HCT116 (cell line): ENCODE measurements at regions not wholly inside any gene's neighbourhood (a gene's known extent, or its start where the extent isn't known, plus 50 kb on each side); places are given as distances from the start of the nearest gene placed in this dataset.

Source experiments
- EZH2 ChIP-seq: fragments of 200-600 bp; sonication (generic); IDR thresholded peaks from 2 replicates; pipeline ENCODE4 v1.6.1; 2017; ENCODE audit warnings: antibody characterized with exemption, mixed run types
- EZH2phosphoT487 ChIP-seq: fragments of 200-600 bp; IDR thresholded peaks from 2 replicates; pipeline ENCODE4 v1.6.1; 2018; ENCODE audit warnings: antibody characterized with exemption, borderline replicate concordance
- MAX ChIP-seq: IDR thresholded peaks from 2 replicates; pipeline ENCODE4 v1.6.1; 2012
- POLR2A ChIP-seq: IDR thresholded peaks from 2 replicates; pipeline ENCODE4 v1.7.0; 2011; ENCODE audit warnings: borderline replicate concordance; ENCODE audit not compliant: insufficient read depth, insufficient read length; ENCODE audit errors: extremely low read depth
- SP1 ChIP-seq: IDR thresholded peaks from 2 replicates; pipeline ENCODE4 v1.6.1; 2012; ENCODE audit warnings: low read depth
- TCF7L2 ChIP-seq: IDR thresholded peaks from 2 replicates; pipeline ENCODE4 v1.7.0; 2011; ENCODE audit warnings: borderline replicate concordance, inconsistent platforms; ENCODE audit not compliant: insufficient read depth, insufficient read length; ENCODE audit errors: extremely low read depth
- ZNF274 ChIP-seq: fragments of 200-500 bp; sonication (Bioruptor generic); IDR thresholded peaks from 2 replicates; pipeline ENCODE4 v1.6.1; 2014; ENCODE audit warnings: mild to moderate bottlenecking, low read depth, low read length, inconsistent platforms
- TF ChIP-seq, protein P1 (sequence below): IDR thresholded peaks from 2 replicates; pipeline ENCODE4 v1.6.1; 2012; ENCODE audit warnings: low read depth
- TF ChIP-seq, protein P2 (sequence below), 3 experiments: fragments of 200-600 bp in 1 of 3; sonication (generic) in 1 of 3; IDR thresholded peaks in 2 of 3; conservative IDR thresholded peaks in 1 of 3; 2 replicates each; pipeline ENCODE4 v1.5.1; 2012 to 2017; ENCODE audit warnings: low read depth in 2 of 3, low read length in 2 of 3, antibody characterized with exemption in 1 of 3, borderline replicate concordance in 1 of 3, control low read depth in 1 of 3, mild to moderate bottlenecking in 1 of 3, mixed read lengths in 1 of 3, mixed run types in 1 of 3, moderate library complexity in 1 of 3; ENCODE audit not compliant: insufficient read depth in 1 of 3

GRCh38 chr1:121566346-121566745, 381.6 kb downstream of the SRGAP2C start:
- TF ChIP-seq, protein P1, sequence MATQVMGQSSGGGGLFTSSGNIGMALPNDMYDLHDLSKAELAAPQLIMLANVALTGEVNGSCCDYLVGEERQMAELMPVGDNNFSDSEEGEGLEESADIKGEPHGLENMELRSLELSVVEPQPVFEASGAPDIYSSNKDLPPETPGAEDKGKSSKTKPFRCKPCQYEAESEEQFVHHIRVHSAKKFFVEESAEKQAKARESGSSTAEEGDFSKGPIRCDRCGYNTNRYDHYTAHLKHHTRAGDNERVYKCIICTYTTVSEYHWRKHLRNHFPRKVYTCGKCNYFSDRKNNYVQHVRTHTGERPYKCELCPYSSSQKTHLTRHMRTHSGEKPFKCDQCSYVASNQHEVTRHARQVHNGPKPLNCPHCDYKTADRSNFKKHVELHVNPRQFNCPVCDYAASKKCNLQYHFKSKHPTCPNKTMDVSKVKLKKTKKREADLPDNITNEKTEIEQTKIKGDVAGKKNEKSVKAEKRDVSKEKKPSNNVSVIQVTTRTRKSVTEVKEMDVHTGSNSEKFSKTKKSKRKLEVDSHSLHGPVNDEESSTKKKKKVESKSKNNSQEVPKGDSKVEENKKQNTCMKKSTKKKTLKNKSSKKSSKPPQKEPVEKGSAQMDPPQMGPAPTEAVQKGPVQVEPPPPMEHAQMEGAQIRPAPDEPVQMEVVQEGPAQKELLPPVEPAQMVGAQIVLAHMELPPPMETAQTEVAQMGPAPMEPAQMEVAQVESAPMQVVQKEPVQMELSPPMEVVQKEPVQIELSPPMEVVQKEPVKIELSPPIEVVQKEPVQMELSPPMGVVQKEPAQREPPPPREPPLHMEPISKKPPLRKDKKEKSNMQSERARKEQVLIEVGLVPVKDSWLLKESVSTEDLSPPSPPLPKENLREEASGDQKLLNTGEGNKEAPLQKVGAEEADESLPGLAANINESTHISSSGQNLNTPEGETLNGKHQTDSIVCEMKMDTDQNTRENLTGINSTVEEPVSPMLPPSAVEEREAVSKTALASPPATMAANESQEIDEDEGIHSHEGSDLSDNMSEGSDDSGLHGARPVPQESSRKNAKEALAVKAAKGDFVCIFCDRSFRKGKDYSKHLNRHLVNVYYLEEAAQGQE: no peak
- no peak for TF ChIP-seq TCF7L2
- no peak for TF ChIP-seq EZH2
- TF ChIP-seq, protein P2, sequence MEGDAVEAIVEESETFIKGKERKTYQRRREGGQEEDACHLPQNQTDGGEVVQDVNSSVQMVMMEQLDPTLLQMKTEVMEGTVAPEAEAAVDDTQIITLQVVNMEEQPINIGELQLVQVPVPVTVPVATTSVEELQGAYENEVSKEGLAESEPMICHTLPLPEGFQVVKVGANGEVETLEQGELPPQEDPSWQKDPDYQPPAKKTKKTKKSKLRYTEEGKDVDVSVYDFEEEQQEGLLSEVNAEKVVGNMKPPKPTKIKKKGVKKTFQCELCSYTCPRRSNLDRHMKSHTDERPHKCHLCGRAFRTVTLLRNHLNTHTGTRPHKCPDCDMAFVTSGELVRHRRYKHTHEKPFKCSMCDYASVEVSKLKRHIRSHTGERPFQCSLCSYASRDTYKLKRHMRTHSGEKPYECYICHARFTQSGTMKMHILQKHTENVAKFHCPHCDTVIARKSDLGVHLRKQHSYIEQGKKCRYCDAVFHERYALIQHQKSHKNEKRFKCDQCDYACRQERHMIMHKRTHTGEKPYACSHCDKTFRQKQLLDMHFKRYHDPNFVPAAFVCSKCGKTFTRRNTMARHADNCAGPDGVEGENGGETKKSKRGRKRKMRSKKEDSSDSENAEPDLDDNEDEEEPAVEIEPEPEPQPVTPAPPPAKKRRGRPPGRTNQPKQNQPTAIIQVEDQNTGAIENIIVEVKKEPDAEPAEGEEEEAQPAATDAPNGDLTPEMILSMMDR (IDR thresholded peaks at IDR 0.05 in 2 of 3, conservative IDR thresholded peaks at IDR 0.05 in 1 of 3; ENCODE audit: borderline replicate concordance in 1 of 3, insufficient read depth in 1 of 3, low read depth in 2 of 3, low read length in 2 of 3): no peak
- no peak for TF ChIP-seq EZH2phosphoT487
- no peak for TF ChIP-seq ZNF274
- TF ChIP-seq MAX: no peak
- no peak for TF ChIP-seq POLR2A
- no peak for TF ChIP-seq SP1
